Islet precursor cell (in vitro differentiated cells): ENCODE measurements at regions not wholly inside any gene's neighbourhood (a gene's known extent, or its start where the extent isn't known, plus 50 kb on each side); places are given as distances from the start of the nearest gene placed in this dataset.

Source experiments
- DNase-seq: peaks from one replicate; pipeline ENCODE4 v3.0.0-alpha.2; 2018

GRCh38 chr12:31217356-31218130 is 108.4 kb downstream of the SINHCAF start:
- DNase-seq = peak; percentile 74

- peak; percentile 61 for DNase-seq
Measured at GRCh38 chr12:31218203-31219025, 107.5 kb downstream of the SINHCAF start.

- no peak for DNase-seq
Measured at GRCh38 chr12:31219521-31219920, 106.4 kb downstream of the SINHCAF start.

- peak; percentile 92 for DNase-seq
Measured at GRCh38 chr12:31220061-31220460, 105.9 kb downstream of the SINHCAF start.

GRCh38 chr12:31220633-31221550 is 105.1 kb downstream of the SINHCAF start:
- peak; percentile 72 for DNase-seq

- no peak for DNase-seq
Measured at GRCh38 chr12:31221551-31221945, 104.4 kb downstream of the SINHCAF start.

GRCh38 chr12:31222620-31223222 is 103.2 kb downstream of the SINHCAF start:
- peak; percentile 49 for DNase-seq

GRCh38 chr12:31223640-31224039 is 102.3 kb downstream of the SINHCAF start:
- peak; percentile 17 for DNase-seq

GRCh38 chr12:31224768-31225448 is 101.0 kb downstream of the SINHCAF start:
- peak; percentile 66 for DNase-seq

GRCh38 chr12:31225656-31226535 is 100.1 kb downstream of the SINHCAF start:
- peak; percentile 53 for DNase-seq

GRCh38 chr12:31226639-31227038 is 99.3 kb downstream of the SINHCAF start:
- DNase-seq = no peak

- DNase-seq = peak; percentile 51
Measured at GRCh38 chr12:31227401-31227981, 98.5 kb downstream of the SINHCAF start.

GRCh38 chr12:31228811-31229792 is 96.8 kb downstream of the SINHCAF start:
- DNase-seq = peak; percentile 48

GRCh38 chr12:31230004-31230403 is 95.9 kb downstream of the SINHCAF start:
- peak; percentile 53 for DNase-seq
